HG03280 (cell line): ENCODE measurements at regions not wholly inside any gene's neighbourhood (a gene's known extent, or its start where the extent isn't known, plus 50 kb on each side); places are given as distances from the start of the nearest gene placed in this dataset.

Experiments
- ATAC-seq: cut with Tn5 transposase; IDR thresholded peaks from one replicate; pipeline ENCODE4 v1.9.1; 2021; ENCODE audit warnings: mild to moderate bottlenecking, moderate library complexity; ENCODE audit not compliant: unreplicated experiment

DNA sequence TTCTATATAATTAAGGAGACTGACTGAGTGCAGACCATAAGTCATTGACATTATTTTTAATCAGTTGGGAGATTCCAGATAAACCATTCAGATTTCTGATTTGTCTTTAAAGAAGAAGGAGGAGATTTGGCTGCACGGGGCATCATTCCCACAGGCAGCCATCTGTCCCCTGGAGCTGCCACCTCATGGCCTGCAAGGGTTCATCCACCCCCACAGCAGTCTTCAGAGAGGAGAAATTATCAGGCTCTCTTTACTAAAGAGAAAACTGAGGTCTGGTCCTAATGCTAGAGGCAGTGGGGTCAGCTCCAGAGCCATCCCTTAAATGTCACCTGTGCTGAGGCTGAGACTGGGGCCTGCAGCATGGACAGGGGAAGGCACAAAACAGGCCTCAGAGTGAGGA, 501.3 kb upstream of the SULF2 start:
- no peak for ATAC-seq

GRCh38 chr20:48285656-48286055, 500.4 kb upstream of the SULF2 start:
- no peak for ATAC-seq

DNA sequence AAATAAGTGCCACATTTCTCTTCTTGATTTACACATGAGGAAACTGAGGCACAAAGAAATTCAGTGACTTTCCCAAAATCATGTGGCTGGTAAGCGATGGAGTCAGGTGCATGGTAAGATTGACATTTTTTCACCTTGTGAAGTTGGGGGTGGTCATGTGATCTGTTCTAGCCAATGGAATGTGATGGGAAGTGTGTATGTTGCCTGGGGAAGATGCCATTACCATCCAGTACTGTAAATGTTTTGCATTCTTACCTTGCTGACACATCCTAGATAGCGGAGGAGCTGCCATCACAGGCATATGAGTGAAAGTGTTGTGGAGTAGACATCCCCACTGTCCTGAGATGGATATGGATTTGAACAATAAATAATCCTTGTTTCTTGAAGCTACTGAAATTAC, 499.6 kb upstream of the SULF2 start:
- no peak for ATAC-seq

GRCh38 chr20:48284315-48284714, 499.0 kb upstream of the SULF2 start:
- ATAC-seq: no peak

- ATAC-seq: no peak
Measured at GRCh38 chr20:48283470-48284110, 498.3 kb upstream of the SULF2 start.

- ATAC-seq: no peak
Measured at GRCh38 chr20:48282591-48283228, 497.4 kb upstream of the SULF2 start.

GRCh38 chr20:48281501-48281900, 496.2 kb upstream of the SULF2 start:
- no peak for ATAC-seq

DNA sequence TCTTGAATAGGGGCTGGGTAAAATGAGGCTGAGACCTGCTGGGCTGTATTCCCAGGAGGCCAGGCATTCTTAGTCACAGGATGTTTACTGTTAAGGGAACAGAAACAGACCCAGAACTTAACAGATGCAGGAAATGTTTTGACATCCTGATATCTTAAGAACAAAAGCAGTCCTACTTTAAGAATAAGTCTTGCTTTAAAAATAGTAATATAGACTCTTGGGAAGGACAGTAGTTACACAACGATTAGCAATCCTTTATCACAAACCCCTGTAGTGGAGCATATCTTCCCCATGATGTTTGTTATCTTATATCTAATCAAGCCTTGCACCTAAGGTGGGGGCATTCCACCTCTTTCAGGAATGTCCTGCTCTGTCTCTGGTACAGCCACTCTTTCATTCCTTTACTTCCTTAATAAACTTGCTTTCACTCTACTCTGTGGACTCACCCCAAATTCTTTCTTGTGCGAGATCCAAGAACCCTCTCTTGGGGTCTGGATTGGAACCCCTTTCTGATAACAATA, 493.7 kb upstream of the SULF2 start:
- ATAC-seq: no peak

GRCh38 chr20:48277266-48277665, 492.0 kb upstream of the SULF2 start:
- no peak for ATAC-seq

DNA sequence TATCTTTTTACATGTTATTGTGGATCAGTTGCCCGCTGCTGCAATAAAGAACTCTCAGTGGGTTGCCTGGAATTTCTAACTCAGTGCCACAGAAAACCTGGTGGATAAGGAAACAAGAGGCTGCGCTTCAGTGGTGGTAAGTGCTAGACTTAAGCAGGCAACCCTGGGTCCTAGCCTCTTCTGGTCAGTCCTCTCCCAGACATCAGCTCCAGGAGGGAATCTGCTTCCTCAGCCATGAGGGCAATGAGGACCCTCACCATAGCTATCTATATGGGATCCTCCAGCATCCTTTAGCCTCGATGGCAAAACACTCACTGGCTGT, 490.7 kb upstream of the SULF2 start:
- no peak for ATAC-seq

DNA sequence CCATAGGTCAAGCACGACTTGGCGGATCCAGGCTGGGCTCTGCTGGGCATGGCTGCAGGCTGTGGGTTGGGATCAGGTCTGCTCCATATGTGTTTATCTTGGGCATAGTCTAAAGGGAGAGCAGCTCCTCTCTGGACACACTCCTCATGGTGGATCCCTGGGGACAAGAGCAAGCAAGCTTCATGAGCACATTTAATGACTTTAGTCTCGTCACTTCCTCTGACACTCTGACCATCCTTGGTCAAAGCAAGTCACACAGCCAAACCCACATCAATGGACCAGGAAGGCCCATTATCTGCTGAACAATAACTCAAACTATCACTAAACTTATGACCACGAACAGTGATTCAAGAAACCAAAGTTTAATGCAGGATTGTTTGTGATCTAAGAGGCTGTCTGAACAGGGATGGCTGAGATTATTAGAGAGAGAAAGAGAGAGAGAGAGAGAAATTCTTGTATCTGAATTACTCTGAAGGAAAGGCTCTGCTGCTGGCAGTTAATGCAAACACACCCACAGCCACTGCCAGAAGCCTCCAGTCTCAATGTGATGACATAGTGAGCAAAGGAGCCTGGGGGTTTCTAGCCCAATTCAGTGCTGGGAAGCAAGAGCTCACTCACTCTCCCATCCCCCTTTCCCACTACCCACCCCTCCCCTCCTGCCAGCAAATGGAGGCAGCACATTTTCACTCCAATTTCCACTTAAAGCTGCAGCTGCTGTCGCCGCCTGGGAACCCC, 490.2 kb upstream of the SULF2 start:
- ATAC-seq: no peak

- ATAC-seq: no peak
Measured at GRCh38 chr20:48273843-48274242, 488.6 kb upstream of the SULF2 start.

GRCh38 chr20:48270885-48271284, 485.6 kb upstream of the SULF2 start:
- no peak for ATAC-seq

GRCh38 chr20:48267860-48268633, 482.8 kb upstream of the SULF2 start:
- no peak for ATAC-seq

DNA sequence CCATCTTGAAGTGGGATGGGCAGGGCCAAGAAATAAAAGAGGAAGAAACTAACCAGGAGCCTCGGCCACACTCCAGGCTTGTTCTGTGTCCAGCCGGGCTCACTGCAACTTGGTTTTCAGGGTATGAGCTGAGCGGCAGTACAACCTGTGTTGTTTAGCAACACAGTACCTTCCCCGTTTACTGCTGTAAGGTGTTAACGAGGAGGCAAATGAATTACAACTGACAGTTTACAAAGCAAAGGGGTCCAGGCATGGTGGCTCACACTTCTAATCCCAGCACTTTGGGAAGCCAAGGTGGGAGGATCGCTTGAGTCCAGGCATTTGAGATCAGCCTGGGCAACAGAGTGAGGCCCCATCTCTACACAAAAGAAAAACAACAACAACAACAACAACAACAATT, 481.3 kb upstream of the SULF2 start:
- no peak for ATAC-seq

GRCh38 chr20:48265791-48266190, 480.5 kb upstream of the SULF2 start:
- ATAC-seq: no peak

DNA sequence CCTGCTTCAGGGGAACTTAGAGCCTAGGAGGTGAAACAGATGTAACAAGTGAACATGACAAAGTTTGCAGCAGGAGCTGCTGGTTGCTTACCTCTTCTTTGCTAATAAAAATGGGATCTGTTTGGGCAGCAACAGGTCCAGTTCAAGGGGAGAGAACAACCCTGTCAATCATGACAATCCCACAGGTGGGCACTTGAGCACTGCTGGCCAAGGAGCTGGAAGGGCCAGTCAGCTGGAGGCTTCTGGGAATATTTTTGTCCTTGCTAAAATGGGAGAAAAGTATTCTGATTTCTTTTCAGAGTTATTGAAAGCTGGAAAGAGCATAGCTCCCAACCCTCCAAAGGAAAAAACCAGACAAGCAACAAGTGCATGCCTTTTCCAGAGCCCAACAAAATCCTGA, 477.7 kb upstream of the SULF2 start:
- ATAC-seq: no peak

- ATAC-seq: no peak
Measured at GRCh38 chr20:48262466-48262865, 477.2 kb upstream of the SULF2 start.

DNA sequence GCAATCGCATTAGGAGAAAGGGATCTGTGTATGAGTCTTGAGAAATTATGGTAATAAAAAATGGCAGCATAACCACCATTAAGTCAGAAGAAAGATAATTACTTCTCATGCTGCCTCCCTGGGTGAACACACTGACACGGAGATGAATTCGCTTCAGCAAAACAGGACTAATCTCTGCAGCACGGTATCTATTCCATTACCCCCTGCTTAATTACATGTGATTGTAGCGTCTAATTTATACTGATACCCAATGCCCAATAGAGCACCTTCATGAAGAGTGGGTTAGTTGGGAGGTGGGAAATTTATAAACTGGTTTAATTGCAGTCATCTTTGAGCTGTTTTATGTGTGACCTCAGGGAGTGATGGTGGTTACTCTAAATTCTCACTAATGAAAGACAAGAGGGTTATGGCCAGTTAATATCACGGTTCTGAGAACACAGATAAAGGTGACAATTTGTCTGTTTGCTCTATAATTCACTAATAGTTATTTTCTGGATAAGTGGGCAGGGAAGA, 476.2 kb upstream of the SULF2 start:
- no peak for ATAC-seq

- ATAC-seq: no peak
Measured at GRCh38 chr20:48260129-48260756, 475.0 kb upstream of the SULF2 start.

DNA sequence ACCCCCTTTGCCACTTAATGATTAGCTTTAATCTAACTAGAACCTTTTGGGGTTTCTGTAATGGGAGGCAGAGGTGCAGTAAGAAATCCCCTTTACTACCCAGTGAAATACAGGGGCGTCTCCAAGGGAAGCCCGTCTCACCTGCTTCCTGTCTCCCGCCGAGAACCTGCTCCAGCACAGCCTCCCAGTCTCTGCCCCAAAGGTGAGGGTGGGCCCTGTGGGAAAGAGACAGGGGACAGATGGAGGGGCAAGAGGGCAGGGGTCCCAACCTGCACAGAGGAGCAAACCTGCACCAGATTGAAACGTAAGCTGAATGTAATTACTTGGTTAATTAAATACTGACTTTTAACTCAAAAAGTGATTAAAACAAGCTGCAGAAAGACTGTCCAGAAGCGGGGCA, 474.2 kb upstream of the SULF2 start:
- ATAC-seq: no peak
